GM12874 (cell line): ENCODE measurements at regions not wholly inside any gene's neighbourhood (a gene's known extent, or its start where the extent isn't known, plus 50 kb on each side); places are given as distances from the start of the nearest gene placed in this dataset.

Source experiments
- TF ChIP-seq, protein P1 (sequence below): IDR thresholded peaks from 2 replicates; pipeline ENCODE4 v1.5.1; 2011; ENCODE audit warnings: low read depth, mild to moderate bottlenecking, control low read depth, low read length, moderate library complexity; ENCODE audit not compliant: insufficient read depth

DNA sequence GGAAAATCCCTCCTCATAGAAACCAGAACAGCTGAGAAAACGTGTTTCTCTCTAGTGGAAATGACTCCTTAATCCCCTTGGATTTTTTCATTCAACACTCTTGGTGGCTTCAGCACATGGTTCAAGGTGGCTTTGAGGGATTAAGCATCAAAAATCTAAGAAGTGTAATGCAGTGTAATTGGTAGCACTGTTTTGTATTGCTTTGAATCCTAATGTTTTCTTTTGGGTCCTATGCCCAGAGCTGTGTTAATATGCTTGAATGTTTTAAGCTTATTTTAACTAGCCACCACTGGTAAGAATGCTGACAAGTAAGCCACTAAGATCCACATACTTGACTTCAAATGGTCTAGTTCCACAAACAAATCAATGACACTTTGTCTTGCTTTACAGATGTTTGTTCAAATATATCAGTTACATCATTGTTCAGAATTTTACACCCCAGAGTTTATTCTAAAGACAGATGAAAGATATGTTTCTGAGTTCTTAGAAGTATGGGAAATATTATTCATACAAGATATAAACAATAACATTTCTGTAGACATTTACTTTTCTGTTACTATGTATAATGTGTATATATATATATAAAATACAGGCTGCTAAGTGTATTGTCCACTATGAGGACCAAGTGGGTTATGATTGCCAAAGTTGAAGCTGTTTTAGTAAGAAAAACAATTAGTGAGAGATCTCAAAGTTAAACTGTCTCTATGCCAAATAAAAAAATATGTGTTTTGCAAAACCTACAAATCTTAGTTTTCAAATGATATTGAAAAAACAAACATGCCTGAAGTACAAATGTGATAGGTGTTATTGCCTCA is 220.8 kb downstream of the OGFRL1 start:
- TF ChIP-seq, protein P1, sequence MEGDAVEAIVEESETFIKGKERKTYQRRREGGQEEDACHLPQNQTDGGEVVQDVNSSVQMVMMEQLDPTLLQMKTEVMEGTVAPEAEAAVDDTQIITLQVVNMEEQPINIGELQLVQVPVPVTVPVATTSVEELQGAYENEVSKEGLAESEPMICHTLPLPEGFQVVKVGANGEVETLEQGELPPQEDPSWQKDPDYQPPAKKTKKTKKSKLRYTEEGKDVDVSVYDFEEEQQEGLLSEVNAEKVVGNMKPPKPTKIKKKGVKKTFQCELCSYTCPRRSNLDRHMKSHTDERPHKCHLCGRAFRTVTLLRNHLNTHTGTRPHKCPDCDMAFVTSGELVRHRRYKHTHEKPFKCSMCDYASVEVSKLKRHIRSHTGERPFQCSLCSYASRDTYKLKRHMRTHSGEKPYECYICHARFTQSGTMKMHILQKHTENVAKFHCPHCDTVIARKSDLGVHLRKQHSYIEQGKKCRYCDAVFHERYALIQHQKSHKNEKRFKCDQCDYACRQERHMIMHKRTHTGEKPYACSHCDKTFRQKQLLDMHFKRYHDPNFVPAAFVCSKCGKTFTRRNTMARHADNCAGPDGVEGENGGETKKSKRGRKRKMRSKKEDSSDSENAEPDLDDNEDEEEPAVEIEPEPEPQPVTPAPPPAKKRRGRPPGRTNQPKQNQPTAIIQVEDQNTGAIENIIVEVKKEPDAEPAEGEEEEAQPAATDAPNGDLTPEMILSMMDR = no peak

- TF ChIP-seq, protein P1 = peak; percentile 42; the same call in 1 of the 2 replicates
These were observed 221.6 kb downstream of the OGFRL1 start for GRCh38 chr6:71510057-71510713.

DNA sequence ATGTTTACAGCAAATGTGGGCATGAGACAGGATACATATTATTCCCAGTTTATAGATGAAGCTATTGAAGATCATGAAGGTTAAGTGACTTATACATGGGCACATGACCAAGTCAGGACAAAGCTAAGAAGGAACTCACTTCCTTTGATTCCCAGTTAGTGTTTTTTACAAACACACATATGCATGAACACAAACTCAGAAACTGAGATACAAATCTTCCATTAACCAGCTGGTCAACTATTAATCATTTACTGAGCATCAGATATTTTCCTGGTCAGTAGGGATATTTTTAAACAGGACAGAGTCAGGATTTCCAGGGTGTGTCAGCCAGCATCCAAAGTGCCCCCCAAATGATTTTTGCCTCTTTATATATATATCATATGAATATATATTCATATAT is 222.2 kb downstream of the OGFRL1 start:
- TF ChIP-seq, protein P1 = no peak

- TF ChIP-seq, protein P1 = no peak
These were observed 223.6 kb downstream of the OGFRL1 start for GRCh38 chr6:71512256-71512655.

DNA sequence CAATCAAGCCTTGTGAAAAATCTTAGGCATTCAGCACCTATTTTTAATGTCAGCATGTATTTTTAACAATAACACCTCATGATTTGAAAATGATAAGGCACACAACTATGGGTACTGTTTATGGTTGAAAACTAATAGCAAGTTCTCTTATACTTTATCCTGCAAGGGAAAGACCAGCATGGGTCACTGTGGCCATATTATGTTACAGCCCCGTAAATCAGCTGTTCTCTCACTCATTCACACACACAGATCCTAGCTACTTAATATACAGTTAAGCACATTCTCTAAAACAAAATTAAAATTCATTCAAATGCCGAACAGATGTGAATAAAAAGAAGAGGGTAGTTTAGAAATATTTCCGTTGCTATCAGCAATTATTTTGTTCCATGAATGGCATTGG is 224.4 kb downstream of the OGFRL1 start:
- TF ChIP-seq, protein P1 = no peak

DNA sequence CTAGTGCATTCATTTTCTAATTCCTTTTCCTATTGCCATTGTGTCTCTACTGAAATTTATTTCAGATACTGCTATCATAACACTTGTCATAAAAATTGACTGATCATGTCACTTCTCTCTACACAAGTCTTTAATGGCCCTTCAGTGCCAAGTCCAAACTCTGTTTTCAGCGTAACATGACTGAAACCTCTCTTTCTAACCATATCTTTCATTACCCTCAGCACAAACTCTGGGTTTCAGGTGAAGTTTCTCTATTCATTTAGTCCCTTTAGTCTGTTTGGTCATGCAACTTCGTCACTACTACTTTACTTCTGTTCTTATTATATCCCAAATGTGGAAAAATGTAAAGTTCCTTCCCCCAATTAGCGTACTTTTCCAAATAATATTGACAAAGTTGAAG is 234.9 kb downstream of the OGFRL1 start:
- TF ChIP-seq, protein P1 = no peak

DNA sequence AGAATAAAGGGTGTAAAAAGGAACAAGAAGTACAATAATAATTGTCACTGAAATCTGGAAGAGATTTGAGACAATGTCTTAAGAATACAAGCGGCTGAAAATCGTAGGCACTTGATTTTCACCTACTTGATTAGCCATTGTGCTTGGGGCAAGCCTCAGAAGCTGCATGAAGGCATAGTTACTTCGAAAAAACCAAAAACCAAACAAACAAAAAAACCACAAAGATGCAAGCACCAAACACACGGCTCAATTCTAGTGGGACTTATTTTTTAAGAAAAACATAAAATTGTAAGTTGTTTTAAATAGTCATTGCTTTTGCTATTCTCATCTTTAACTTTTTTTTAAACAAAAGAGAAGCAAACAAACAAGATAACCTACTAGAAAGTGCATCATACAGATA is 235.6 kb downstream of the OGFRL1 start:
- TF ChIP-seq, protein P1 = no peak
